ENCODE measurements at regions not wholly inside any gene's neighbourhood (a gene's known extent, or its start where the extent isn't known, plus 50 kb on each side); places are given as distances from the start of the nearest gene placed in this dataset.

DNA sequence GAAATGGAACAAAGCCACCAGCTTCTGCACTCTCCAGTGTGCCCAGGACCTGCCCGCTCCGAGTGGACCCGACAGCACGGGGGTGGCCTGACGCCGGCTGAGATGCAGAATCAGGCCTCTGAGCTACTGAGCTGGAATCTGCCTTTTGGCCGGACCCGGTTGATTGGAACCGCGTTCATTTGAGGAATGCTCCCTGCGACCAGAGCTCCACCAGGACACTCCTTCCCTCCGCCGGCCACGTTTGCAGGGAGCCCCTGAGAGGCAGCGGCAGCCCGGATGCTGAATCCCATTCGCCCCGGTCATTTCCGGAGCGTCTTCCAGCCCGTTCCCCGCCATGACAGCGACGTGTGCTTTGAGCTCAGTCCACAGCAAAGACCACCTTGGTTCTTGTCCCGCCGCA is 392.7 kb downstream of the THBS2 start:
- TF ChIP-seq, protein P1, sequence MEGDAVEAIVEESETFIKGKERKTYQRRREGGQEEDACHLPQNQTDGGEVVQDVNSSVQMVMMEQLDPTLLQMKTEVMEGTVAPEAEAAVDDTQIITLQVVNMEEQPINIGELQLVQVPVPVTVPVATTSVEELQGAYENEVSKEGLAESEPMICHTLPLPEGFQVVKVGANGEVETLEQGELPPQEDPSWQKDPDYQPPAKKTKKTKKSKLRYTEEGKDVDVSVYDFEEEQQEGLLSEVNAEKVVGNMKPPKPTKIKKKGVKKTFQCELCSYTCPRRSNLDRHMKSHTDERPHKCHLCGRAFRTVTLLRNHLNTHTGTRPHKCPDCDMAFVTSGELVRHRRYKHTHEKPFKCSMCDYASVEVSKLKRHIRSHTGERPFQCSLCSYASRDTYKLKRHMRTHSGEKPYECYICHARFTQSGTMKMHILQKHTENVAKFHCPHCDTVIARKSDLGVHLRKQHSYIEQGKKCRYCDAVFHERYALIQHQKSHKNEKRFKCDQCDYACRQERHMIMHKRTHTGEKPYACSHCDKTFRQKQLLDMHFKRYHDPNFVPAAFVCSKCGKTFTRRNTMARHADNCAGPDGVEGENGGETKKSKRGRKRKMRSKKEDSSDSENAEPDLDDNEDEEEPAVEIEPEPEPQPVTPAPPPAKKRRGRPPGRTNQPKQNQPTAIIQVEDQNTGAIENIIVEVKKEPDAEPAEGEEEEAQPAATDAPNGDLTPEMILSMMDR (IDR thresholded peaks at IDR 0.05): no peak
- no peak for TF ChIP-seq POLR2A (IDR thresholded peaks at IDR 0.05)
- Histone ChIP-seq H3K4me3 (no peak overlapping the region), H3K36me3 (no peaks in the 10 kb centered on the region), H3K4me1 (no peaks in the 10 kb centered on the region), H3K27me3 (no peaks in the 10 kb centered on the region), H3K27ac (no peak overlapping the region), H3K9me3 (no peaks in the 10 kb centered on the region)
- intact Hi-C loops (cut with DNase I; ENCODE audit: low total_unique reads): no loop called here
- no peak for DNase-seq

DNA sequence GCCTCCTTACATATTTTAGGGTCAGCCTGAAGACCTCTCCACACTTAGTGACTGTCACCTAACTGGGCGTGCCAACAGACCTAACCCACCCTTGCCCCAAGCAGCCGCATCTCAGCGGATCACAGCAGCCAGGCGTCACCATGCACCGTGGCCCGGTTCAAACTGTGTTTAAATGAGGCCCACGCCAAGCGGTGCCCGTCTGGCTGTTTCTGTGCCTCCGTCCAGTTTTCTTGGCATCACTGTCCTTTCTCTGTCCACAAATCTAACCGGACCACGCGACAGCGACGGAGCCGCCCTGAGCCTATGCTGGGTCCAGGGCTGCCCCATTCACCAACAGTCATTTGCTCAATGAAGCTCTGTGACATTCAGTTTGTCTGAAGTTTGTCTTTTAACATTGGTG is 393.3 kb downstream of the THBS2 start:
- H3K4me3 ChIP-seq: no peak overlapping the region
- no peak overlapping the region for H3K27ac ChIP-seq
- TF ChIP-seq POLR2A (IDR thresholded peaks at IDR 0.05): no peak
- TF ChIP-seq, protein P1 (IDR thresholded peaks at IDR 0.05): no peak
- intact Hi-C loops (cut with DNase I; ENCODE audit: low total_unique reads): no loop called here
- H3K9me3 ChIP-seq: no peaks in the 10 kb centered on the region
- no peak for DNase-seq
- H3K4me1 ChIP-seq: no peaks in the 10 kb centered on the region
- no peaks in the 10 kb centered on the region for H3K36me3 ChIP-seq
- no peaks in the 10 kb centered on the region for H3K27me3 ChIP-seq

DNA sequence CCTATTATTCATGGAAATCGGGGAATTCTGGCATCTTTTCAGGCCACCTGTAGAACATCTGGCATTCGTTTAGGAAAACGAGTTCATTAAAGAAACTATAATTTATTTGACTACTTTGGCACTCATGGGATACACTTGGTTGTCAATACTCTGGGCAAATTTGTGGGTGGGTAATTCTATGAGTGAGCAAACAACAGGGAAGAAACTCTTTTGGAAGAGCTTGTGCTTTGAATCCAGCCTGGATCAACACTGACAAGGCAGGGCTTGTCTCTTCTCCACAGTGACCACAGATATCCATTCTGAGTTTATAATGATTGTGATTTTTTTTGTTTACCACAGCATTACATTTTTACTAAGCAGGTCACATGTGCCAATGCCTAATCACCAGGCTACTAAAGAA is 394.7 kb downstream of the THBS2 start:
- no peak for DNase-seq
- Histone ChIP-seq H3K4me3 (no peak overlapping the region), H3K36me3 (no peaks in the 10 kb centered on the region), H3K27ac (no peak overlapping the region), H3K9me3 (no peaks in the 10 kb centered on the region), H3K4me1 (no peaks in the 10 kb centered on the region), H3K27me3 (no peaks in the 10 kb centered on the region)
- intact Hi-C loops (cut with DNase I; ENCODE audit: low total_unique reads): no loop called here
- no peak for TF ChIP-seq POLR2A (IDR thresholded peaks at IDR 0.05)
- TF ChIP-seq, protein P1 (IDR thresholded peaks at IDR 0.05): no peak

DNA sequence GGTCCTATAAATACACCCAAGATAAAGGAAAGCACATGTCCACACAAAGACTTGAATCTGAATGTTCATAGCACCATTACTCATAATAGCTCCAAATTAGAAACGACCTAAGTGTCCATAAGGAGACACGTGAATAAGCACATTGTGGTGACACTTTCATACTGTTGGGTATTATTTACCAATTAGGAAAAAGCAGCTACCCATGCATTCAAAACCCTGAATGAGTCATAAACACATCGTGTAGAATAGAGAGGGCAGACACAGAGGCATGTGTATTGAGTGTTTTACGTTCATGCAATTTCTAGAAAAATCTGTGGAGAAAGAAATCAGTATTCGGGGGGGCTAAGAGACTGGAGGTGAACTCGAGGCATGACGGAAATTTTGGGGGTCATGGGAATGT is 396.7 kb downstream of the THBS2 start:
- no peak for DNase-seq
- TF ChIP-seq, protein P1 (IDR thresholded peaks at IDR 0.05): no peak
- no peak for TF ChIP-seq POLR2A (IDR thresholded peaks at IDR 0.05)
- no peaks in the 10 kb centered on the region for H3K27me3 ChIP-seq
- intact Hi-C loops (cut with DNase I; ENCODE audit: low total_unique reads): no loop called here
- no peaks in the 10 kb centered on the region for H3K4me1 ChIP-seq
- H3K36me3 ChIP-seq: no peaks in the 10 kb centered on the region
- H3K9me3 ChIP-seq: no peaks in the 10 kb centered on the region
- no peak overlapping the region for H3K4me3 ChIP-seq
- H3K27ac ChIP-seq: no peak overlapping the region

DNA sequence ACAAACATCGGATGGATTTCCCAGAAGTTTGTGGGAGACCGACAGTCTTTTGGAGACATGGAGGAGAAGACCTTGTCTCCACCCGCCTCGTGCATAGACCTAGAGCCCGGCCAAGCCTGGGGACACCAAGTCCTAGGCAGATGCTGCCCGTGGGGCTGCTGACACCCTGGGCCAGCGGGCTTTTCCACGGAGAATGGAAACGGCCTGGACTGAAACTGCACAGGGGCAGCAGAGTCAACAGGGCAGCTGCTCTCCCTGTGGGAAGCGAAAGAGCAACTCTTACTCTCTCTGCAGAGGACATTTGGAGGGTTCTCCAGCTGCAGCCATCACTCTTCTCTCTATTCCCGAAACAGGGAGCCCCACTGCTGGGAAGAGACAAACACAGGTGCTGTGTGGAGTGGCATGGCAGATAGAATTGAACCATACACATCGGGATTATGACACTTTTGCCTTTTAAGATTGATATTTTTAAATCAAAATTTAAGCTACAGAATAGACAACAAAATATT is 401.2 kb downstream of the THBS2 start:
- peak overlapping the region; percentile 56 to 60 for H3K27ac ChIP-seq
- no peaks in the 10 kb centered on the region for H3K4me1 ChIP-seq
- intact Hi-C loops (cut with DNase I; ENCODE audit: low total_unique reads): no loop called here
- H3K36me3 ChIP-seq: no peaks in the 10 kb centered on the region
- no peaks in the 10 kb centered on the region for H3K27me3 ChIP-seq
- no peaks in the 10 kb centered on the region for H3K9me3 ChIP-seq
- DNase-seq: no peak
- TF ChIP-seq, protein P1 (IDR thresholded peaks at IDR 0.05): no peak
- no peak for TF ChIP-seq POLR2A (IDR thresholded peaks at IDR 0.05)
- H3K4me3 ChIP-seq: peak overlapping the region; percentile 6 to 12
